ENCODE measurements at regions not wholly inside any gene's neighbourhood (a gene's known extent, or its start where the extent isn't known, plus 50 kb on each side); places are given as distances from the start of the nearest gene placed in this dataset.
A peak's percentile ranks its signal among the peaks of the same experiment; 100 is the strongest.

- ChIA-PET POLR2A (no interaction called here), CTCF (interaction anchor here (0.8 kb wide), 1 partner anchor 17 kb away, joined by 3 read pairs; no protein-coding TSS in a partner anchor)
- H3K27ac ChIP-seq (ENCODE audit: insufficient read depth in 1 of 2, low read depth in 1 of 2, low read length in 2 of 2, poor library complexity in 1 of 2, severe bottlenecking in 2 of 2), result no peak overlapping the region
- H3K4me3 ChIP-seq (ENCODE audit: control insufficient read depth in 1 of 7, extremely low read depth in 1 of 7, insufficient read depth in 4 of 7, low read depth in 2 of 7, low read length in 6 of 7), result no peak overlapping the region
- peaks cover 0 to 16% (median 4%) of the 10 kb centered on the region in 5 experiments for H3K27me3 ChIP-seq (replicated peaks in 2 of 5; ENCODE audit: control insufficient read depth in 4 of 5, insufficient read depth in 5 of 5, low read length in 4 of 5)
- no peaks in the 10 kb centered on the region for H3K9me3 ChIP-seq (ENCODE audit: control extremely low read depth in 1 of 5, control insufficient read depth in 4 of 5, insufficient read depth in 2 of 5, low read depth in 1 of 5, low read length in 4 of 5)
- 18% methylated on average over 4 of the region's 4 CpGs for WGBS (ENCODE audit: insufficient coverage)
- H3K36me3 ChIP-seq (ENCODE audit: control insufficient read depth in 4 of 4, insufficient read depth in 4 of 4, low read length in 3 of 4), result no peaks in the 10 kb centered on the region
- no peak for DNase-seq
- H3K4me1 ChIP-seq (ENCODE audit: control extremely low read depth in 1 of 4, control insufficient read depth in 4 of 4, insufficient read depth in 4 of 4, low read length in 3 of 4), result no peaks in the 10 kb centered on the region
Measured at GRCh38 chr6:132934496-132934895, 120.1 kb downstream of the RPS12 start.

GRCh38 chr6:132936646-132937045 lies 122.3 kb downstream of the RPS12 start:
- WGBS (ENCODE audit: insufficient coverage), result no CpG with 5 or more reads among the region's 2 CpGs
- H3K4me3 ChIP-seq (ENCODE audit: control insufficient read depth in 1 of 7, extremely low read depth in 1 of 7, insufficient read depth in 4 of 7, low read depth in 2 of 7, low read length in 6 of 7), result no peak overlapping the region
- ChIA-PET POLR2A (no interaction called here), CTCF (interaction anchor here (2.0 kb wide), 1 partner anchor 26 kb away, joined by 6 read pairs; no protein-coding TSS in a partner anchor)
- H3K27me3 ChIP-seq (replicated peaks in 2 of 5; ENCODE audit: control insufficient read depth in 4 of 5, insufficient read depth in 5 of 5, low read length in 4 of 5), result peaks cover 0 to 14% (median 5%) of the 10 kb centered on the region in 5 experiments
- H3K4me1 ChIP-seq (ENCODE audit: control extremely low read depth in 1 of 4, control insufficient read depth in 4 of 4, insufficient read depth in 4 of 4, low read length in 3 of 4), result no peaks in the 10 kb centered on the region
- no peaks in the 10 kb centered on the region for H3K36me3 ChIP-seq (ENCODE audit: control insufficient read depth in 4 of 4, insufficient read depth in 4 of 4, low read length in 3 of 4)
- DNase-seq, result no peak
- H3K27ac ChIP-seq (ENCODE audit: insufficient read depth in 1 of 2, low read depth in 1 of 2, low read length in 2 of 2, poor library complexity in 1 of 2, severe bottlenecking in 2 of 2), result no peak overlapping the region
- no peaks in the 10 kb centered on the region for H3K9me3 ChIP-seq (ENCODE audit: control extremely low read depth in 1 of 5, control insufficient read depth in 4 of 5, insufficient read depth in 2 of 5, low read depth in 1 of 5, low read length in 4 of 5)

GRCh38 chr6:132937466-132937906 lies 123.1 kb downstream of the RPS12 start:
- H3K27ac ChIP-seq (ENCODE audit: insufficient read depth in 1 of 2, low read depth in 1 of 2, low read length in 2 of 2, poor library complexity in 1 of 2, severe bottlenecking in 2 of 2), result no peak overlapping the region
- no peaks in the 10 kb centered on the region for H3K4me1 ChIP-seq (ENCODE audit: control extremely low read depth in 1 of 4, control insufficient read depth in 4 of 4, insufficient read depth in 4 of 4, low read length in 3 of 4)
- no peak overlapping the region for H3K4me3 ChIP-seq (ENCODE audit: control insufficient read depth in 1 of 7, extremely low read depth in 1 of 7, insufficient read depth in 4 of 7, low read depth in 2 of 7, low read length in 6 of 7)
- peaks cover 0 to 10% (median 5%) of the 10 kb centered on the region in 5 experiments for H3K27me3 ChIP-seq (replicated peaks in 2 of 5; ENCODE audit: control insufficient read depth in 4 of 5, insufficient read depth in 5 of 5, low read length in 4 of 5)
- H3K9me3 ChIP-seq (ENCODE audit: control extremely low read depth in 1 of 5, control insufficient read depth in 4 of 5, insufficient read depth in 2 of 5, low read depth in 1 of 5, low read length in 4 of 5), result no peaks in the 10 kb centered on the region
- CTCF ChIA-PET, result interaction anchor here (1.2 to 2.0 kb wide), 2 partner anchors 13 to 25 kb away, joined by 4 to 6 read pairs; no protein-coding TSS in a partner anchor
- WGBS (ENCODE audit: insufficient coverage), result 38% methylated on average over 3 of the region's 5 CpGs
- H3K36me3 ChIP-seq (ENCODE audit: control insufficient read depth in 4 of 4, insufficient read depth in 4 of 4, low read length in 3 of 4), result no peaks in the 10 kb centered on the region
- peak; percentile 15 to 51 (median 39) for DNase-seq
- POLR2A ChIA-PET, result no interaction called here

GRCh38 chr6:132948889-132949288 lies 134.5 kb downstream of the RPS12 start:
- ChIA-PET CTCF (no interaction called here), POLR2A (no interaction called here)
- no peaks in the 10 kb centered on the region for H3K9me3 ChIP-seq (ENCODE audit: control extremely low read depth in 1 of 5, control insufficient read depth in 4 of 5, insufficient read depth in 2 of 5, low read depth in 1 of 5, low read length in 4 of 5)
- H3K4me1 ChIP-seq (ENCODE audit: control extremely low read depth in 1 of 4, control insufficient read depth in 4 of 4, insufficient read depth in 4 of 4, low read length in 3 of 4), result no peaks in the 10 kb centered on the region
- DNase-seq, result no peak
- WGBS (ENCODE audit: insufficient coverage), result 91% methylated on average over 5 of the region's 5 CpGs
- H3K36me3 ChIP-seq (ENCODE audit: control insufficient read depth in 4 of 4, insufficient read depth in 4 of 4, low read length in 3 of 4), result no peaks in the 10 kb centered on the region
- H3K27me3 ChIP-seq (replicated peaks in 2 of 5; ENCODE audit: control insufficient read depth in 4 of 5, insufficient read depth in 5 of 5, low read length in 4 of 5), result peaks cover 2 to 42% (median 11%) of the 10 kb centered on the region in 5 experiments
- no peak overlapping the region for H3K4me3 ChIP-seq (ENCODE audit: control insufficient read depth in 1 of 7, extremely low read depth in 1 of 7, insufficient read depth in 4 of 7, low read depth in 2 of 7, low read length in 6 of 7)
- no peak overlapping the region for H3K27ac ChIP-seq (ENCODE audit: insufficient read depth in 1 of 2, low read depth in 1 of 2, low read length in 2 of 2, poor library complexity in 1 of 2, severe bottlenecking in 2 of 2)

- no peaks in the 10 kb centered on the region for H3K9me3 ChIP-seq (ENCODE audit: control extremely low read depth in 1 of 5, control insufficient read depth in 4 of 5, insufficient read depth in 2 of 5, low read depth in 1 of 5, low read length in 4 of 5)
- H3K27me3 ChIP-seq (replicated peaks in 2 of 5; ENCODE audit: control insufficient read depth in 4 of 5, insufficient read depth in 5 of 5, low read length in 4 of 5), result peaks cover 2 to 52% (median 14%) of the 10 kb centered on the region in 5 experiments
- H3K4me3 ChIP-seq (ENCODE audit: control insufficient read depth in 1 of 7, extremely low read depth in 1 of 7, insufficient read depth in 4 of 7, low read depth in 2 of 7, low read length in 6 of 7), result no peak overlapping the region
- H3K36me3 ChIP-seq (ENCODE audit: control insufficient read depth in 4 of 4, insufficient read depth in 4 of 4, low read length in 3 of 4), result no peaks in the 10 kb centered on the region
- ChIA-PET CTCF (interaction anchor here (1.5 to 2.0 kb wide), 2 partner anchors 13 to 604 kb away, joined by 3 to 4 read pairs; no protein-coding TSS in a partner anchor), POLR2A (no interaction called here)
- no peak overlapping the region for H3K27ac ChIP-seq (ENCODE audit: insufficient read depth in 1 of 2, low read depth in 1 of 2, low read length in 2 of 2, poor library complexity in 1 of 2, severe bottlenecking in 2 of 2)
- H3K4me1 ChIP-seq (ENCODE audit: control extremely low read depth in 1 of 4, control insufficient read depth in 4 of 4, insufficient read depth in 4 of 4, low read length in 3 of 4), result no peaks in the 10 kb centered on the region
- DNase-seq, result no peak
- no CpG with 5 or more reads among the region's 3 CpGs for WGBS (ENCODE audit: insufficient coverage)
Measured at GRCh38 chr6:132950566-132950965, 136.2 kb downstream of the RPS12 start.

- Histone ChIP-seq H3K36me3 (ENCODE audit: control insufficient read depth in 4 of 4, insufficient read depth in 4 of 4, low read length in 3 of 4) (no peaks in the 10 kb centered on the region), H3K27ac (ENCODE audit: insufficient read depth in 1 of 2, low read depth in 1 of 2, low read length in 2 of 2, poor library complexity in 1 of 2, severe bottlenecking in 2 of 2) (no peak overlapping the region), H3K27me3 (replicated peaks in 2 of 5; ENCODE audit: control insufficient read depth in 4 of 5, insufficient read depth in 5 of 5, low read length in 4 of 5) (peaks cover 2 to 61% (median 14%) of the 10 kb centered on the region in 5 experiments), H3K4me3 (ENCODE audit: control insufficient read depth in 1 of 7, extremely low read depth in 1 of 7, insufficient read depth in 4 of 7, low read depth in 2 of 7, low read length in 6 of 7) (no peak overlapping the region), H3K4me1 (ENCODE audit: control extremely low read depth in 1 of 4, control insufficient read depth in 4 of 4, insufficient read depth in 4 of 4, low read length in 3 of 4) (no peaks in the 10 kb centered on the region), H3K9me3 (ENCODE audit: control extremely low read depth in 1 of 5, control insufficient read depth in 4 of 5, insufficient read depth in 2 of 5, low read depth in 1 of 5, low read length in 4 of 5) (no peaks in the 10 kb centered on the region)
- WGBS (ENCODE audit: insufficient coverage), result 100% methylated on average over 2 of the region's 6 CpGs
- ChIA-PET POLR2A (no interaction called here), CTCF (interaction anchor here (0.6 to 0.9 kb wide), 2 partner anchors 18 kb away, joined by 3 read pairs; no protein-coding TSS in a partner anchor)
- DNase-seq, result no peak
Measured at GRCh38 chr6:132952031-132952867, 137.9 kb downstream of the RPS12 start.

GRCh38 chr6:132952986-132953385 lies 138.6 kb downstream of the RPS12 start:
- no peaks in the 10 kb centered on the region for H3K36me3 ChIP-seq (ENCODE audit: control insufficient read depth in 4 of 4, insufficient read depth in 4 of 4, low read length in 3 of 4)
- H3K4me1 ChIP-seq (ENCODE audit: control extremely low read depth in 1 of 4, control insufficient read depth in 4 of 4, insufficient read depth in 4 of 4, low read length in 3 of 4), result no peaks in the 10 kb centered on the region
- H3K4me3 ChIP-seq (ENCODE audit: control insufficient read depth in 1 of 7, extremely low read depth in 1 of 7, insufficient read depth in 4 of 7, low read depth in 2 of 7, low read length in 6 of 7), result no peak overlapping the region
- DNase-seq, result no peak
- CTCF ChIA-PET, result no interaction called here
- no peaks in the 10 kb centered on the region for H3K9me3 ChIP-seq (ENCODE audit: control extremely low read depth in 1 of 5, control insufficient read depth in 4 of 5, insufficient read depth in 2 of 5, low read depth in 1 of 5, low read length in 4 of 5)
- H3K27ac ChIP-seq (ENCODE audit: insufficient read depth in 1 of 2, low read depth in 1 of 2, low read length in 2 of 2, poor library complexity in 1 of 2, severe bottlenecking in 2 of 2), result no peak overlapping the region
- H3K27me3 ChIP-seq (replicated peaks in 2 of 5; ENCODE audit: control insufficient read depth in 4 of 5, insufficient read depth in 5 of 5, low read length in 4 of 5), result peaks cover 2 to 63% (median 21%) of the 10 kb centered on the region in 5 experiments
- POLR2A ChIA-PET, result no interaction called here
- 83% methylated on average over 1 of the region's 3 CpGs for WGBS (ENCODE audit: insufficient coverage)
